ENCODE measurements at regions not wholly inside any gene's neighbourhood (a gene's known extent, or its start where the extent isn't known, plus 50 kb on each side); places are given as distances from the start of the nearest gene placed in this dataset.

DNA sequence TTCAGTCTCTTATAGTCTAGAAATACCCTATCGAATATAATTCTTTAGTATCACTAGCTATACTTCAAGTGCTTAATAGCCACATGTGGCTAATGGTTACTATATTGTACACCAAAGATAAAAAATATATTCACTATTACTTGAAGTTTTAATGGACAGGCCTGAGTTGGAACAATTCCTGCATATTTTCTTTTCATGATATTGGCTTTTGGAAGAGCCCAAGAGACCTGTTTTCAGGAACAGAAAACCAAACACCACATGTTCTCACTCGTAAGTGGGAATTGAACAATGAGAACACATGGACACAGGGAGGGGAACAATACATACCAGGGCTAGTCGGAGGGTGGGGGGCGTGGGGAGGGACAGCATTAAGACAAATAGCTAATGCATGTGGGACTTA is 334.4 kb upstream of the TRIB2 start:
- DNase-seq, result no peak

DNA sequence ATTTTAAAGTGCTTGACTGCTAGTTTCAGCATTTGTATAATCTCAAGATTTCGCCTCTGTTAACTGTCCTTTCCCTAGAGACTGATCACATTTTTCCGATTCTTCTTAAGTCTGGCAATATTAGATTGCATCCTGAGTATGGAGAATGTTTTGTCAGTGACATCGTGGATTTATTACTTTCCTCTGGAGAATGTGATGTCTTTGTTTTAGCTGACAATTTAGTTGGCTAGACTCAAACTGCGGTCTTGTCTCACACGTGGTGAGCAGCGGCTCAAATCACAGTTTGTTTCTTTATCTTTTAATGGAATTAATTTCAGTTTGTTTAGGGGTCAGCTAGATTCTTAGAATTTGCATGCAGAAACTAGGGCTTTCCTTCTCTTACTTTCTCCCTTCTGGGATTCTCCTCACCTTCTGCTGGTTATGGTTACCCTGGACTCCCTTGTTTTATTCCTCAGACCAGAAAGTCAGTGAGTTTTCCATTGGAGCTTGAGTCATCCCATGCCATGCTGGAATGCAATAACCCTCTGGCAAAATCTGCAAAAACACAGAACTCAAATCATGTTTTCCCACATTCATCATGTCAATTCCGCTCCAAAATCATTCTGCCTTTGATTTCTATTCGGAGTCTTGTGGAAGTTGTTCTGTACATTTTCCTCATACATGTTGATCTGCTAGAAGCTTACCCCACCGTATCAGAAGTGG is 327.2 kb upstream of the TRIB2 start:
- no peak for DNase-seq

DNA sequence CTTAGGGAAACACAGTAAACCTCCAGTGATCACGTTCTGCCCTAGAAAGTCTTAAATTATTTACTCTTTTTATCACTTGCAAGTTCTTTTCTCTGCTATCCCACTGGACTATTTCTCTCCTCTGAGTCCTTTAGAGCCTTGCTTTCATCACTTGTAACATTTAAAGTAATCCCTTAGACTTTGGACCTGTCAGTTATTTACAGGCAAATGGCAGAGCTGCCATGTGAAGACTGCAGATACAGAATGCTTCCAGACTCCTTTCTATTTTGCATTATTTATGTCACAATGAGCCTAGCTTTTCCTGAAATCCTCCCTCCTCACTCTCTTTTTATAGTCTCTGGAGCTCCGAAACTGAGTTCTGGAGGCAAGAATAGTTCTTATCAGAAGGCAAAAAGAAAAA is 325.6 kb upstream of the TRIB2 start:
- no peak for DNase-seq

DNA sequence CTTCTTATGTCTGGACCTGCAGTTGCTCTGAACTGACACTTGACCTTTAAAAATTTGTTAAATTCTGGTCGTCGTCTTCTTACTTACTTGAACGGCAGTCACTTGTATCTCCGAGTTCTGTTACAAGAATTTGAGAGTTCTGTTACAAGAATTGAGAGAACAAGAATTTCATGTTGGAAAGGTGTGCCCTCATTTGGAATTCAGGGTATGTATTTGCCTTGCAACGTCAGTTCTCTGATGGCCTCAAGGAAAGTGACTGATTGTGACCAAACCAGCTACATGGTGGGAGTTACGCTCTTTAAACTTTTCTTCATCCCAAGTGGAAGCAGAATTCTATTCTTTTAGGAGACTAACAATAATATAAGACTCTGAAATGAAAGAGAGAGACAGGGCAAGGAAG is 320.0 kb upstream of the TRIB2 start:
- no peak for DNase-seq

DNA sequence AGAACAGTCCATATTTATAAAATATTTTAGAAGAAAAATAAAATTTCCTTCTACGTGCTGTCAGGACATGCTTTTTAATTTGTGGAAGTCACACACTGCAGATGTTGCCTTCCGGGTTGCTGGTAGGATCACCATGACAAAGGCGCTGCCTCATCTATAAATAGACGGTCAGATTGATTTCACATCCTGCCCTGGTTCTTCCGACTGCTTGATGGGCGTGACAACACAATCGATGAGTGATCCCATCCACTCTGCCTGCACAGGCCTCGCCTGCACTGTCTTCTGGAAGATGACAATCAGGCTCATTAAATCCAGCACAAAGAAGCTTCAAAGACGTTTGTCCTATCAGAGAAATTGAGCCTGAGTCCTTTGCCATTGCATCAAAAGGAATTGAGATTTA is 318.9 kb upstream of the TRIB2 start:
- DNase-seq, result no peak

DNA sequence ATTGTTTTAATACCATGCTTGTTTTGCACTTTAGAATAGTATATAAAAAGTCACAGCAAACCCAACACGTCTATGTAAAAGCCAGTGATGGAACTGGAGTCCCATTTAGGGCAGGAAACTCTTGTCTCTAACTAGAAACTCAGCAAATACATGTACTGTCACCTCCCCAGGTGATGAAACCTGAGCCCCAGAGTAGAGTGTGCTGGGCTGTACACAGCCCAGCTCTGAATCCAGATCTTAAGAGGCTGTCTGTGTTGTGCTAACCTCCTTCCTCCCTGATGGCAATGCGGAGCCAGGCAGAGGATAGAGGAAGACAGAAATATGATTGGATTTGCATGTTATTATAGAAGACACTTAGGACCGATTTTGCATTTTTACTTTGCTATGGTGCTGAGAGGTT is 317.5 kb upstream of the TRIB2 start:
- no peak for DNase-seq

DNA sequence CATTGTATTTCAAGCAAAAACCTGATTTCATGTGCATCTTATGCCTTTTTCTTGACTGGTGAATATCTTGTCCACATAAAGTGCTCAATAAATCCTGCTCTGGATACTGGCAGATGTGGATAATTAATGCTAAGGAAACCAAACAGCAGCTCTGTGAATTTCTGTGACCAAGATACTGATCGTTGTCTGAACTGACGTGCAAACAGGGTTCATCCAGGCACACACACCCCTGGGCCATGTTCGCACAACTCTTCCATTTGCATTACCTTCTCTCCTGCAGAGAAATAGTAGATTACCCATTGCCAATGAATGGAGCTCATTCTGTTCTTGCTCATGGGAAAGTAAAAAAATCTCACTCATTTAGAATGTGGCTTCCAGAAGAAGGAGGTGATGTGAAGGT is 316.2 kb upstream of the TRIB2 start:
- no peak for DNase-seq

DNA sequence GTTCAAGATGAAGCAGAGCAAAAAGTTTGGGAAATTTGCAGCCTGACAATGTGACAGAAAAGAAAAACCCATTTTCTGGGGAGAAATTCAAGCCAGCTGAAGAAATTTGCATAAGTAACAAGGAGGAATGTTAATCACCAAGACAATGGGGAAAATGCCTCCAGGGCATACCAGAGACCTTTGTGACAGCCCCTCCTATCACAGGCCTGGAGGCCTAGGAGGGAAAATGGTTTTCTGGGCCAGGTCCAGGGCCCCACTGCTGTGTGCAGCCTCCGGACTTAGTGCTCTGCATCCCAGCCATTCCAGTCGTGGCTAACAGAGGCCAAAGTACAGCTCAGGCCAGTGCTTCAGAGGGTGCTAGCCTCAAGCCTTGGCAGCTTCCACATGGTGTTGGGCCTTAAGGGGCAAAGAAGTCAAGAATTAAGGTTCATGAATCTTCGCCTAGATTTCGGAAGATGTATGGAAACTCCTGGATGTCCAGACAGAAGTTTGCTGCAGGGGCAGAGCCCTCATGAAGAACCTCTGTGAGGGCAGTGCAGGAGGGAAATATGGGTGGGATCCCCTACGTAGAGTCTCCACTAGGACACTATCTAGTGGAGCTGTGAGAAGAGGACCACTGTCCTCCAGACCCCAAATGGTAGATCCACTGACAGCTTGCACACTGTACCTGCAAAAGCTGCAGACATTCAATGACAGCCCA is 314.1 kb upstream of the TRIB2 start:
- no peak for DNase-seq

DNA sequence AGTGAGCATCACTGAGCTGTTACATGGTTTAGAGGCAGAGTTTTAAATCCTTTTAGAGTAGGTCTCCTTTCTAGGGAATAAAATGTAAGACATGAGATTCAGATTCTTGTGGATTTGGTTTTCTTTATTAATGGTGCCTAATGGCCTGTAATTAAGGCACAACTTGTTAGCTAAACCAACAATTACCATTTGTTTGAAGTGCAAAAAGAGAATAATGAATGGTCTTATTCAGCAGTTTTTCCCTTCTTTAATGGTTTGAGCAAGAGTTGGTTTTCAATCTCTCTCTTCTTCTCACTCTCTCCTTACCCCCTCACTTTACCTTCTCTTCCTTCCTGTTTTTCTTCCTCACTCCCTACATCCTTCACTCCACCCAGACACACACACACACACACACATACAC is 312.2 kb upstream of the TRIB2 start:
- no peak for DNase-seq

DNA sequence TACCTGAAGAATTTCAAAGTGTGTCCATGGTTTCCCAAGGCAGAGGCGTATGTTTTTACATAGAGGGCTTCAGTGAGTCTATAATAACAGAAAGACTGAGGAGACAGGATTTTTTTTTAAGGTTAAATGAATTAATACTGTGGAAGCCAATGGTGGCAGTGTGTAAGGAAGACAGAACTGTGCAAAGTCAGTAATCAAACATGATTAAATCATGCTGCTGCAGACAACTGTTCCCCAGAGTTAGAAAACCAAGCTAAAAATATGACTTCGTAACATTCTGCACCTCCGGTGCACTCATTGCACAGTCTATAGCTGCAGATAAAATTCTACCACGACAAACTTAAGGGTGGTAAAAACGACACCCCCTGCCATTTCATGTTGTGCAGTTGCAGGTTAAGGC is 309.6 kb upstream of the TRIB2 start:
- no peak for DNase-seq

DNA sequence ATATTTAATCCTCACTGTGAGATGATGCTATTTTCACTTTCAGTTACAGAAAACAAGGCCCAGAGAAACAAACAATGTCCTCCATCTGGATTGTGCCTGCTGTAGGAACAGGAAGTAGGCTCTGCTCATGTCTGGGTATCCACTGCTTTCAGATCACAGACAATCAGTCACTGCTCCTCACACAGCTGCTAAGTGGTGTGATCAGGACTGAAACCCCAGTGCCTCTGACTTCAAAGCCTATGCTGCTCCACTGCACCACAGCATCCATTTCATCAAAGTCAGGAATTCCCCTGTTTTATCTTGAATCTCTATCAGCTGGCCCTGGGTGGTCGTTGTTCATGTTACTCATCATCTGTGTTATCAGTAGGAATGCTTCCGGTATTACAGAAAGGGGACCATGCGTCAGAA is 303.8 kb upstream of the TRIB2 start:
- DNase-seq, result no peak

DNA sequence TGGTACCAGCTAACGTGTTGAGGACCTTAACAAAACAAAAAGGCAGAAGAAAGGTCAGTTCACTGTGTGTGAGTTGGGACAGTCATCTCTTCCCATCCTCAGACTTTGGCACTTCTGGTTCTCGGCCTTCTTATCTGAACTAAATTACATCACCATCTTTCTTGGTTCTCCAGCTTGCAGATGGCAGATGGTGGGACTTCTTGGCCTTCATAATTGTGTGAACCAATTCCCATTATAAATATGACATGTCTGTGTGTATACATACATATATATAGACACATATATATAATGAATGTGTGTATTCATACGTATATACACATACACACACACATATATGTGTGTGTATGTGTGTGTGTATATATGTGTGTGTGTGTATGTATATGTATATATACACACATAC is 301.2 kb upstream of the TRIB2 start:
- DNase-seq, result no peak

DNA sequence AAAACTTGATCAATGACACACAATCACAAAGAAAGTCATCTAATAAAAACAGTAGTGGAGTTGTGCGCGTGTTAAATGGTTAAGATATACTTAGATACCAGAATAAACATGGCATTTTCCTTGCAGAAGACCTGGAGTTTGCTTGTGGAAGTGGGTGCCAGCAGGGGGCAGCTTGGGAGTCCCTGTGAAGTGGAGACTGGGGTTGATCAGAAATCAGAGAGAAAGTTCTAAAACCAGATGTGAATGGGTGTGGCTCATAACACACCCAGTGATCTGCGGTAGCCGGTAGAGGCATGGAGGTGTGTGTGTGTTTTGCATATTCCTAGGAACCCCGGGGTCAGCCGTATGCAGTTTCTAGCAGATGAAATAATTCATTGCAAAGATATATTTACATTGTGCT is 300.1 kb upstream of the TRIB2 start:
- DNase-seq, result no peak

DNA sequence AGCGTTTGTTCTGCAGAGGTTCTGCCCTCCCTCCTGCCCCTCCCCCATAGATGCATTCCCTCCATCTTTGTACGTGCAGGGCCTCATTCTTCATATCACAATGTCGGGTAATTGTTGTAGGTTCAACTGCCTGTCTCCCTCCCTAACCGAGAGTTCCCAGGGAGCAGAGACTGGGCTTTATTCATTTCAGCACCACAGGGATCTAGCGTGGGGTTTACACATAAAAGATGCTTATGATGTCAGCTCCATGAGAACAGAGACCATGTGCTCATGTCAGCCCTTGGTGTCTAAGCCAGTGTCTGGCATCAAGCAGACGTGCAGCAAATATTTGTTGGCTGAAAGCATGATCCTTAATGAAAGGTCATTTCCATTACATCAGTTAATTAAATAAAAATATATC is 298.9 kb upstream of the TRIB2 start:
- DNase-seq, result no peak

DNA sequence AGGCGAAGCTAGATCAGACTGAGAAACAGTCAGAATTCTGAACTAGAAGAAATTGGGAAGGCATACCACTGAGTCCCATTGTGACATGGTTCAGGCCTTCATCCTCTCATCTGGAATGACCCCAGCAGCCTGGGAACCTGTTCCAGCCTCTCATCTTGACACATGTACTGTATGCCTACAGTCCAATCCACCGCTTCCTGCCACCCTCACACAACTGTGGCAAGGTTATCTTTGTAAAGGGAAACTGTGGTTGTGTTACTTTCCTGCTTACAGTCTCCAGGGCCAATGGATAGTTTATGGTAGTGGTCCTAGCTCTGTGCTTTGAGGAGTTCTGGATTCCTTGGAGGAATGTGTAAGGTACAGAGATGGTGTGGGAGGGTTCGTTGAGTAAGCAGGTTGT is 296.9 kb upstream of the TRIB2 start:
- no peak for DNase-seq

DNA sequence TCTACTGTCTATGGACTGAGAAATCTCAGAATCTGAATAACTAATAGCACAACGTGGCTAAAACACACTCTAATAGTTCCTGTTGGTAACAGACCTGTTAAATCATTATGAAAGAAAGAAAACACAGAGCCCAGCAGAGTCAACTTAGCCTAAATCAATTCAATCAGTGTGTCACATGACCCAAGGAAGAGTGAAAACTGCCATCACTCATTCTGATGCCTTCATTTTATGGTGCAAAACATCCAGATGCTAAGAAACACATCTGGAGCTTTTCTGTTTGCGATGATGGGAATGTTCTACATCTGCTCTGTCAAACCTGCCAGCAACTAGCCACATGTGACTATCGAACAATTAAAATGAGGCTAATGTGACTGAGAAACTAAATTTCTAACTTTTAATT is 295.7 kb upstream of the TRIB2 start:
- no peak for DNase-seq

DNA sequence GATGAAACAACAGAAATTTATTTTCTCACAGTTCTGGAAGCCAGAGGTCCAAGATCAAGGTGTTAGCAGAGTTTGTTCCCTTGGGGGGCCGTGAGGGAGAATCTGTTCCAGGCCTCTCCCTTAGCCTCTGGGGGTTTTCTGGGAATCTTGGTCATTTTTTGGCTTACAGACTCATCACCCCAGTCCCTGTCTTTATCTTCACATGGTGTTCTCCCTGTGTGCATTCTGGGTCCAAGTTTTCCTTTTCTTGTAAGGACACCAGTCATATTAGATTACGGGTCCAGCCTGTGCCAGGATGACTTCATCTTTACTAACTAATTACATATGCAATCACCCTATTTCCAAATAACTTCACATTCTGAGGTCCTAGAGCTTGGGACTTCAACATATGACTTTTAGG is 292.5 kb upstream of the TRIB2 start:
- DNase-seq, result no peak

DNA sequence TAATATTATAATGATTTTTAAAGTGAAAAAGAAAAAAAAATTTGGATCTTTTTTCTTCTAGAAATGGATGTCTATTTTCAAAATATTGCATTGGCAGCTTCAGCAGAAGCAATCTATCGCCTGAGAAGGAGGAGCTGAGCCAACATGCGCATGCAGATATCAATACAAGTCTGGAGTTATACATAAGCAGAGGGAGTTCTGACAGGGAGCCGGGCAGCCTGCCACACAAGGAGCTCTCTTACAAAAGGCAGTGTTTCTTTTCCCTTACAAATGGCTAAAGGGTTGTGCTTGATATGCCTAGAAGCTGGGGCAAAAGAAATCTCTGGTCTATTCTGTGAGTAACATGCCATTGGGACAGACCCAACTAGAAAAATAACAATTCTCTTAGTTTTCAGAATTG is 291.9 kb upstream of the TRIB2 start:
- no peak for DNase-seq

DNA sequence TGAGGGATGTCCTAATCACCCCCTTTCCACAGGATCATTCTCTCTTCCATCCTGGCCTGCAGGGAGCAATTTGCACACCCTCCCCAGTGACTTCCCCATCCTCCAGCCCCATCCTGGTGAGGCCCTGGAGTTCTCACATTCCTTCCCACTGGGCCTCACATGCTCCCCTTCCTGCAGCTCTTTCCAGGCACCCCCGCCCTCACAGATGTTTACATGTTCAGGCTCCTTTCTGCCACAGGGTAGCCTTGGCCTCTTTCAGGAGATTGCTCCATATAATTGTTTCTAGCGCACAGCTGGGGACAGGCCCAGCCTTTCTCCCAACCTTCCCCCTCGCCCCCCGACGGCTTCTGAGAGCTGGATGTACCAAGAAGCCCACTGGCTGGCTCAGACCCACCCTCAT is 288.4 kb upstream of the TRIB2 start:
- DNase-seq, result no peak

DNA sequence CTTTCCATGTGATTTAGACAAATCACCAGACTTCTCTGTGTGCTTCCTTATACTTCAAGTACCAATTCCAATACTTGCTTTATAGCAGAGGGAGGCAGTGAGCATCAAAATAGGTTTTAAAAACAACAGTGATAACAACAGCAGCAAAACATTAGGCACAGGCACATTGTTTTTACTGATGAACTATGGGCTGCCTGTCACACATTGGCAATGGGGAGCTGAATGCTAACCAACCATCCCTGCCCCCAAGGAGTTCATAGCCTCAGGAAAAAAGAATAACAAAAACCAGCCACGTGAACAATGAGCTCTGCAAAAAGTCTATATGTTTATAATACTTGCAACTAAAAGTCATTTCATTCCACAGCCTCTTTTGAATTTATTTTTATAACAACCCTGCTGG is 287.9 kb upstream of the TRIB2 start:
- DNase-seq, result no peak

DNA sequence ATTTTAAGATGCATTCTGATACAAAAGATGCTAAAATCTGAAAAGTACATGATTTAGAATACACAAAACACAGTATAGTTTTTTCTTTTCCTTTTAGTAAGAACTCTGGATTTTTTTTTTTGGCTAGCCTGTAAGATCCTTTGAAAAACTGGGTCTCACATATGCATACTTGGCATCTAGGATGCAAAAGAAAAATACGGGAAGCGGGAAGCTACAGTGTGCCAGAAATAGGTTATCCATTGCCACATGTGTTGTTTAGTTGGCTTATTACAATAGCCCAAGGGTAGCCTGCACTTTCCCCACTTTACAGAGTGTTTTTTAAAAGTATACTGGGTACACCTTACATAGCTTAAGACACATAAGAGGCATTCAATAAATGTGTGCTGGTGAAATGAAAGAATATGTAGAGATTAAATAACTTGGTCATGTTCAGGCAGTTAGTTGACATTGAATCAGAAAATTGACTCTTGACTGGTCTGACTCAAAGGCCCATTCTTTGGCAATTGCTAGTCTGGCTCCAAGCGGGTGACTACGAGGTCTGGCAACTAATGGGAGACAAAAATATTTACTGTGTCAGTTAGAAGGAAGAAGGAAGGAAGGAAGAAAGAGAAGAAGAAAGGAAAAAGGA is 286.8 kb upstream of the TRIB2 start:
- DNase-seq, result no peak

DNA sequence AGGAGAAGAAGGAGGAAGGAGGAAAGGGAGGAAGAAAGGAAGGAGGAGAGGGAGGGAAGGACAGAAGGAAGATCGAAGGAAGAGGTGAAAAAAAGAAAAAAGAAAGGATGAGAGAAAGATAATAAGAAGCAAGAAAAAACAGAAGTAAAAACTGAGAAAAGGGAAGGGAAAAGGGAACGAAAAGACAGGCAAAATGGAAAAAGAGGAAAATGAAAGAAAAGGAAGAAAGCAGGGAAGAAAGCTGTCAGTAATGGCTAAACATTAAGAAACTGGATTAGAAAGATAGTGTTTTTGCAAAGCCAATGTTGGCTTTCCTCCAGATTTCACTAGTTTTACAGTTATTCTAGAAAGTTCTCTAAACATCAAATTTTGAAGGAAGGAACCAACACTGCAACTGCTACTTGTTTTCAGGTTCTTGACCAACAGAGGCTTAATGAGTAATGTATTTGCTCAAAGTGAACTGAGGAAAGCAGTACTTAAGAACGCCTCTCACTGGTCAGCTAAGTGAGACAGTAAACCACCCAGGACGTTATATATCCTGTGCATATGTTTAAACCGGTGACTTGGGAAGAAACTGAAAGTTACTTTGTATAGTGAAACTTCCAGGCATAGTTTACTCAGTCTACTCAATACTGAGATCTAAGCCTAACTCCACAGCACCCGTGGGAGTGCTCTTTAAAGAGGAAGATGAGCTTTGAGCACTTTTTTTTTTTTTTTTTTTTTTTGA is 286.2 kb upstream of the TRIB2 start:
- DNase-seq, result no peak

DNA sequence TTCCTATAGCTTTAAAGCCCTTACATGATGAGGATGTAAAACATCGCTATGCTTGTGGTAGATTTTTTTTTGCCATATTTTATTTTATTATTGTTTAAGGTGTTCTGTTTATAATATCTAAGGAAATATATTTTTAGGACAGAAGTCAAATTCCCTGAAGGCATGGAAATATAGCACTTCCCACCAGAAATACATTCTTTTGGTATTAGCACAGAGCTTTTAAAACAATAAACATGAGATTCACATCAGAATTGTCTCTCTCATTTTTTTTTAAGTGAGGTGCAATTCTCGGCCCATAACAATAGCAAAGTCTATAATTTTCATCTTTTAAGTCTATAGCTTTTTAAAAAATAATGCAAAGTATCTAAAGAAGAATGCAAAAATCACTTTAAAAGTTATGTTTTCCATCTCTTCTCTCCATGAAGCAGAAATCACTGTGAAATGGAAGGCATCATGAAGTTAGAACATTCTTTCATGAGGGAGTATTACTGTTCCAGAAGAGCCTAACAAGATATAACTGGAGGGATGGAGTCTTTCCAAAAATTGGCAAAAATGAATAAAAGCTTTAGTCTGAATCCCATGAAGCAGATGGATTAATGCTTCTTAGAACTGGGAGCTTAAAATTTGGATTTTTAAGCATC is 283.6 kb upstream of the TRIB2 start:
- no peak for DNase-seq

DNA sequence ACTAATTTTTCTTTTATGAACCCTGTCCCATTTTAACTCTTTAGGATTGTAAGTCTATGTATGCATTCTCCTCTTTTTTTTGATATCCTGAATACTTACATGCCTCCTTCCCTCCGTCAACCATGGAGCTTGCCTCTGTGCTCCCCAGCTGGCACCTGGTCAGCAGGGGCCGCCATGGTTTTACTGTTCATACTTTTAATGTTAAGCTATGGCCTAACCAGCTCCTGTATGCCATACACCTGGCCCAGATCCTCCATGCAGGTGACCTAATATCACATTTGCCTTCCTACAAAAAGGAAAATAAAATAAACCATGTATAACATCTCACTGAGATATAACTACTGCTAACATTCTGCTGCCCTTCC is 283.1 kb upstream of the TRIB2 start:
- DNase-seq, result no peak
